Right atrium auricular region (tissue), 2 donors: ENCODE measurements at regions not wholly inside any gene's neighbourhood (a gene's known extent, or its start where the extent isn't known, plus 50 kb on each side); places are given as distances from the start of the nearest gene placed in this dataset.
"Not testable (repeated sequence)": the region's sequence is repeated elsewhere in the genome, so short reads cannot be mapped to it uniquely, and the experiment has no call there.

ENCODE experiments used
- DNase-seq: peaks from one replicate; pipeline ENCODE4 v3.0.0-alpha.2; 2019; ENCODE audit warnings: low spot score
- H3K27ac ChIP-seq, 2 donors: fragments of 200-600 bp; sonication (generic); 1 replicate in 1 of 2; 2 replicates in 1 of 2; pipeline ENCODE4 v1.5.1; 2016 to 2019
- H3K27me3 ChIP-seq, 2 donors: fragments of 200-600 bp; sonication (generic); one replicate each; pipeline versions ENCODE4 v1.5.1 to v1.6.0; 2017 to 2019
- H3K36me3 ChIP-seq: fragments of 200-600 bp; sonication (generic); one replicate; pipeline ENCODE4 v1.5.1; 2016
- H3K4me1 ChIP-seq, 2 donors: fragments of 200-600 bp; sonication (generic); one replicate each; pipeline versions ENCODE4 v1.5.1 to v1.6.0; 2017 to 2019
- H3K4me3 ChIP-seq, 2 donors: fragments of 200-600 bp; sonication (generic); 1 replicate in 1 of 2; 2 replicates in 1 of 2; pipeline ENCODE4 v1.5.1; 2017 to 2019; ENCODE audit warnings: mild to moderate bottlenecking in 1 of 2, moderate library complexity in 1 of 2
- H3K9me3 ChIP-seq, 2 donors: fragments of 200-600 bp; sonication (generic); one replicate each; pipeline ENCODE4 v1.5.1; 2019
- TF ChIP-seq, protein P1 (sequence below), 2 donors: fragments of 200-600 bp; sonication (generic); IDR thresholded peaks; one replicate each; pipeline ENCODE4 v1.5.1; 2019; ENCODE audit warnings: antibody characterized with exemption in 2 of 2

DNA sequence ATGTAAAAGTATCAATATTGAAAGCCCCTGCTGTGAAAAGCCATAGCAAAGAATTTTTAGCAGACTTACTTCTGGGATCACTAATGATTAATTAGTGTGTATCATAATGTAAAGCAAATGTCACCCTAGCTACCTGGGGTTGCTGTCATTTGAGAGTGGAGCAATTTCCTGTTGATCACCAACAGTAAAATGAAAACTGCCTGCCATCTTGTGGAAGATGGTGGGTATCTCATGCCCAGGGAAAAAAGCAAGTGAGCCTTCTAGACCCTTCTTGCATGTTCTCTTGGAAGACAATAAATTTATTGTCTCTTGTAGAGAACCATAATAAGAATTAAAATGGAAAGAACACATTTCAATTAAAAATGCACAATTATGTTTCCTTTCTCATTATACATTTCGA is 360.2 kb downstream of the ZIC3 start:
- no peaks in the 10 kb centered on the region for H3K36me3 ChIP-seq
- no peak overlapping the region for H3K4me3 ChIP-seq
- no peak for DNase-seq
- no peaks in the 10 kb centered on the region for H3K9me3 ChIP-seq
- H3K27ac ChIP-seq: no peak overlapping the region
- H3K4me1 ChIP-seq: no peaks in the 10 kb centered on the region
- no peaks in the 10 kb centered on the region for H3K27me3 ChIP-seq
- TF ChIP-seq, protein P1, sequence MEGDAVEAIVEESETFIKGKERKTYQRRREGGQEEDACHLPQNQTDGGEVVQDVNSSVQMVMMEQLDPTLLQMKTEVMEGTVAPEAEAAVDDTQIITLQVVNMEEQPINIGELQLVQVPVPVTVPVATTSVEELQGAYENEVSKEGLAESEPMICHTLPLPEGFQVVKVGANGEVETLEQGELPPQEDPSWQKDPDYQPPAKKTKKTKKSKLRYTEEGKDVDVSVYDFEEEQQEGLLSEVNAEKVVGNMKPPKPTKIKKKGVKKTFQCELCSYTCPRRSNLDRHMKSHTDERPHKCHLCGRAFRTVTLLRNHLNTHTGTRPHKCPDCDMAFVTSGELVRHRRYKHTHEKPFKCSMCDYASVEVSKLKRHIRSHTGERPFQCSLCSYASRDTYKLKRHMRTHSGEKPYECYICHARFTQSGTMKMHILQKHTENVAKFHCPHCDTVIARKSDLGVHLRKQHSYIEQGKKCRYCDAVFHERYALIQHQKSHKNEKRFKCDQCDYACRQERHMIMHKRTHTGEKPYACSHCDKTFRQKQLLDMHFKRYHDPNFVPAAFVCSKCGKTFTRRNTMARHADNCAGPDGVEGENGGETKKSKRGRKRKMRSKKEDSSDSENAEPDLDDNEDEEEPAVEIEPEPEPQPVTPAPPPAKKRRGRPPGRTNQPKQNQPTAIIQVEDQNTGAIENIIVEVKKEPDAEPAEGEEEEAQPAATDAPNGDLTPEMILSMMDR (IDR thresholded peaks at IDR 0.05): peak in 1 of 2 donors; percentile 17

DNA sequence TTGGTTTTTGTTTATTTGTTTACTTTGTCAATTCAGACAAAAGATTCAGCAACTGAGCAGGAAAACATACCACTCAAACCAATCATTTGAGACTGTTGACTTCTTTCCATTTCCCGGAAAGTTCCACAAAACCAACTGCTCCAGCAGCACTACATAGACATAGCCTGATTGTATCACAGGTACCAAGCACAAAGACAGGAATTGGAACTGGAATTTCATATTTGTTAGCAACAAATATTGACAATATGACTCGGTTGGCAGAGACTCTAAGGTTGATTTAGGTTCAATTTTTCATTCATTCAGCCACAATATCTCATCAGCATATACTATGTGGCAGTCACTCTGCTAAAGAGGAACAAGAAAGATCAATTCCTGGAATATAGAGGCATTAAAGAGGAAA is 364.0 kb downstream of the ZIC3 start:
- TF ChIP-seq, protein P1 (IDR thresholded peaks at IDR 0.05): no peak
- no peaks in the 10 kb centered on the region for H3K36me3 ChIP-seq
- H3K27me3 ChIP-seq: no peaks in the 10 kb centered on the region
- no peak for DNase-seq
- peaks cover 0 to 13% of the 10 kb centered on the region in 2 donors for H3K9me3 ChIP-seq
- H3K4me3 ChIP-seq: no peak overlapping the region
- no peaks in the 10 kb centered on the region for H3K4me1 ChIP-seq
- H3K27ac ChIP-seq: no peak overlapping the region

DNA sequence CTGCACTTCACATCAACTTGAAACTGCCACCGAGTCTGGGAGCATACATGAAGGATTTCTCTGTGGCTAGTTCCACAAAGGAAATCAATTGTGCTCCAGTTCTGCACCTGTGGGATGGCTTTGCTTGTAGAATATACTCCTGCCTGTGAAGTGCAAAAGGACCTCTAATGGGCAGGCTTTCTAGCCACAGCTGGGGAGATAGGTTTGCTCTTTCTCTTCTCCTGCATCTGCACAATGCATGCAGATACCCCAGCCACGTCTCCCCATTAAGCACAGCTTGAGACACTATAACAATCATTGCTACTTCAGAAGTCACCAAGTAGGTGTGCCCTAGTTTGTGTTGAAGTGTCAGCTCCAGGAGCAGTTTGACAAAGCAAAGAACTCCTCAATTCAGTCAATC is 364.6 kb downstream of the ZIC3 start:
- DNase-seq: no peak
- TF ChIP-seq, protein P1 (IDR thresholded peaks at IDR 0.05): no peak

DNA sequence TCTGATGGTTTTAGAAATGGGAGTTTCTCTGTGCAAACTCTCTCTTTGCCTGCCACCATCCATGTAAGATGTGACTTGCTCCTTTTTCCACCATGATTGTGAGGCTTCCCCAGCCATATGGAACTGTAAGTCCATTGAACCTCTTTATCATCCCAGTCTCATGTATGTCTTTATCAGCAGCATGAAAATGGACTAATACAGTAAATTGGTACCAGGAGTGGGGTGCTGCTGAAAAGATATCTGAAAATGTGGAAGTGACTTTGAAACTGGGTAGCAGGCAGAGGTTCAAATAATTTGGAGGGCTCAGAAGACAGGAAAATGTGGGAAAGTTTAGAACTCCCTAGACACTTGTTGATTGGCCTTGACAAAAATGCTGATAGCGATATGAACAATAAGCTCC is 368.3 kb downstream of the ZIC3 start:
- not testable (repeated sequence) for H3K4me1 ChIP-seq, DNase-seq, H3K27me3 ChIP-seq, H3K27ac ChIP-seq, H3K4me3 ChIP-seq, H3K36me3 ChIP-seq
- peaks cover 0 to 15% of the 10 kb centered on the region in 2 donors for H3K9me3 ChIP-seq

More for the DNA sequence above, 364.6 kb downstream of the ZIC3 start:
- Histone ChIP-seq H3K27me3 (no peaks in the 10 kb centered on the region), H3K4me3 (no peak overlapping the region), H3K9me3 (peaks cover 0 to 15% of the 10 kb centered on the region in 2 donors), H3K36me3 (no peaks in the 10 kb centered on the region), H3K27ac (no peak overlapping the region), H3K4me1 (no peaks in the 10 kb centered on the region)

DNA sequence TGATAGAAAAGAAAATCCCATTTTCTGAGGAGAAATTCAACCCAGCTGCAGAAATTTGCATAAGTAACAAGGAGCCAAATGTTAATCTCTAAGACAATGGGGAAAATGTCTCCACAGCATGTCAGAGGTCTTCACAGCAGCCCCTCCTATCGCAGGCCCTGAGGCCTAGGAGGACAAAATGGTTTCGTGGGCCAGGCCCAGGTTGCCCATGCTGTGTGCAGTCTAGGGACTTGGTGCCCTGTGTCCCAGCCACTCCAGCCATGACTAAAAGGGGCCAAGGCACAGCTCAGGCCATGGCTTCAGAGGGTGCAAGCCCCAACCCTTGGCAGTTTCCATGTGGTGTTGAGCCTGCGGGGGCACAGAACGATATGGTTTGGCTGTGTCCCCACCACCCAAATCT is 369.0 kb downstream of the ZIC3 start:
- peaks cover 0 to 15% of the 10 kb centered on the region in 2 donors for H3K9me3 ChIP-seq
- not testable (repeated sequence) for H3K27ac ChIP-seq, H3K27me3 ChIP-seq, H3K4me1 ChIP-seq, H3K36me3 ChIP-seq, DNase-seq, H3K4me3 ChIP-seq

DNA sequence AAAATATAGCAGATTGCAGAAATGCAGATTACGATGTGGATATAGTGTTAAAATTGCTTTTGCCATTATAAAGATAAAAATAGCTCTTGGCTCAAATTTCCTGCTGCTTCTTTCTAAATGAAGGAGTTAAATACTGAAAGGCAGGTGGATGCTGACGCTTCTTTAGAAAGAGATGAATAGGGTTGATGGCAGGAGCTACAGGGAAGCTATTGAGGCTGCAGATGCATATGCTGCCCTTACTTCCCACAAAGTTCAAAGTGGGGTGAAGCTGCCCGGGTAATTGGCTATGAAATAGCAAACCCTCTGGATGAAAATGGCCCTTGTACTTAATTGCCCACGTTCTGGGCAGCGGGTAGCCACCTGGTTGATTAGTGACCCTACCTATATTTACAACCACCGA is 379.5 kb downstream of the ZIC3 start:
- Histone ChIP-seq H3K36me3 (no peaks in the 10 kb centered on the region), H3K9me3 (no peaks in the 10 kb centered on the region), H3K4me1 (no peaks in the 10 kb centered on the region), H3K4me3 (no peak overlapping the region), H3K27me3 (no peaks in the 10 kb centered on the region), H3K27ac (no peak overlapping the region)
- DNase-seq: no peak
- TF ChIP-seq, protein P1 (IDR thresholded peaks at IDR 0.05): no peak

DNA sequence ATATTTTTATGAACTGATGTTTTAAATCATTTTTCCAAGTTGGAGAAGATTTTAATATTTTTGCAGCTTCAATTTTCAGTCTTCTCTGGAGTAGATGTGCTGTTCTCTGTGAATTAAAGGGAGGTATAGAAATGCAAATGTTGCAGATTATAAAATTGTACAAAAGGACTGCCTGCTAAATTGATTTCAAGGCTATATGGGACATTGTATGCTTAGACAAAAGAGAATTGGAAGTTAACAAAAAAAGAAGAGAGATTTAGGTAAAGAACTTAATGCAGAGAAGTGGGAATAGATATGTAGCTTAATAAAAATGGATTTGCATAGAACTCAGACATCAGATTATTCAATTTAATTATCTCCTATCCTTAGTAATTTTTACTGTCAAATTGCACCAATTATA is 403.3 kb downstream of the ZIC3 start:
- no peaks in the 10 kb centered on the region for H3K4me1 ChIP-seq
- no peak overlapping the region for H3K4me3 ChIP-seq
- no peaks in the 10 kb centered on the region for H3K9me3 ChIP-seq
- TF ChIP-seq, protein P1 (IDR thresholded peaks at IDR 0.05): no peak
- H3K27ac ChIP-seq: no peak overlapping the region
- no peaks in the 10 kb centered on the region for H3K27me3 ChIP-seq
- no peak for DNase-seq
- no peaks in the 10 kb centered on the region for H3K36me3 ChIP-seq
